GM21390 (cell line): ENCODE measurements at regions not wholly inside any gene's neighbourhood (a gene's known extent, or its start where the extent isn't known, plus 50 kb on each side); places are given as distances from the start of the nearest gene placed in this dataset.

Source experiments
- ATAC-seq: cut with Tn5 transposase; IDR thresholded peaks from one replicate; pipeline ENCODE4 v1.9.1; 2021; ENCODE audit not compliant: unreplicated experiment

- ATAC-seq, result no peak
Observed at GRCh38 chr5:103347716-103348423, 89.3 kb downstream of the MACIR start.

GRCh38 chr5:103346162-103346748, 87.7 kb downstream of the MACIR start:
- no peak for ATAC-seq

GRCh38 chr5:103345461-103345860, 86.9 kb downstream of the MACIR start:
- peak; percentile 64 for ATAC-seq

GRCh38 chr5:103340717-103341388, 82.3 kb downstream of the MACIR start:
- peak; percentile 97 for ATAC-seq

GRCh38 chr5:103340132-103340531, 81.6 kb downstream of the MACIR start:
- ATAC-seq, result no peak

- no peak for ATAC-seq
Observed at GRCh38 chr5:103336941-103337340, 78.4 kb downstream of the MACIR start.

GRCh38 chr5:103333376-103333775, 74.8 kb downstream of the MACIR start:
- no peak for ATAC-seq

GRCh38 chr5:103330875-103331274, 72.3 kb downstream of the MACIR start:
- no peak for ATAC-seq
